Fibroblast of lung (primary cell): ENCODE measurements at regions not wholly inside any gene's neighbourhood (a gene's known extent, or its start where the extent isn't known, plus 50 kb on each side); places are given as distances from the start of the nearest gene placed in this dataset.

Experiments
- DNase-seq, 2 donors: peaks; one replicate each; pipeline versions ENCODE4 v3.0.0 to v3.0.0-alpha.2; 2010; ENCODE audit warnings: low read depth in 2 of 2
- H2AFZ ChIP-seq: 2 replicates; pipeline ENCODE4 v1.5.1; 2012; ENCODE audit warnings: low read length, control low read depth, inconsistent platforms
- H3K27ac ChIP-seq: 2 replicates; pipeline ENCODE4 v1.5.1; 2011; ENCODE audit warnings: low read length, control low read depth; ENCODE audit not compliant: insufficient read depth
- H3K27me3 ChIP-seq: 2 replicates; pipeline ENCODE4 v1.5.1; 2011; ENCODE audit warnings: mild to moderate bottlenecking, low read length; ENCODE audit not compliant: control insufficient read depth, insufficient read depth
- H3K36me3 ChIP-seq: 2 replicates; pipeline ENCODE4 v1.5.1; 2011; ENCODE audit warnings: low read length; ENCODE audit not compliant: control insufficient read depth, insufficient read depth
- H3K4me1 ChIP-seq: 2 replicates; pipeline ENCODE4 v1.5.1; 2011; ENCODE audit warnings: low read length; ENCODE audit not compliant: control insufficient read depth, insufficient read depth; ENCODE audit errors: extremely low read depth
- H3K4me2 ChIP-seq: 2 replicates; pipeline ENCODE4 v1.5.1; 2011; ENCODE audit warnings: low read length, control low read depth; ENCODE audit not compliant: insufficient read depth; ENCODE audit errors: extremely low read depth
- H3K4me3 ChIP-seq, 4 experiments: fragments of 200-600 bp in 1 of 4; sonication (generic) in 1 of 4; replicated peaks in 1 of 4; 2 replicates each; pipeline ENCODE4 v1.5.1; 2011 to 2016; ENCODE audit warnings: low read length in 4 of 4, low read depth in 3 of 4, mild to moderate bottlenecking in 3 of 4, control low read depth in 2 of 4, inconsistent platforms in 1 of 4, mixed read lengths in 1 of 4; ENCODE audit not compliant: insufficient read depth in 1 of 4; ENCODE audit errors: control extremely low read depth in 1 of 4
- H3K79me2 ChIP-seq: 2 replicates; pipeline ENCODE4 v1.5.1; 2012; ENCODE audit warnings: mild to moderate bottlenecking, low read length, inconsistent platforms; ENCODE audit not compliant: control insufficient read depth, insufficient read depth
- H3K9ac ChIP-seq: 2 replicates; pipeline ENCODE4 v1.5.1; 2011; ENCODE audit warnings: mild to moderate bottlenecking, low read length, control low read depth; ENCODE audit not compliant: insufficient read depth
- H3K9me3 ChIP-seq: 2 replicates; pipeline ENCODE4 v1.5.1; 2012; ENCODE audit warnings: low read depth, low read length; ENCODE audit not compliant: control insufficient read depth, insufficient read depth
- H4K20me1 ChIP-seq: 2 replicates; pipeline ENCODE4 v1.5.1; 2011; ENCODE audit warnings: low read length; ENCODE audit not compliant: control insufficient read depth, insufficient read depth; ENCODE audit errors: extremely low read depth
- CTCF ChIP-seq, 2 donors: IDR thresholded peaks in 1 of 2; conservative IDR thresholded peaks in 1 of 2; 1 replicate in 1 of 2; 2 replicates in 1 of 2; pipeline ENCODE4 v1.5.1; 2011 to 2012; ENCODE audit warnings: low read length in 2 of 2, control low read depth in 1 of 2, inconsistent platforms in 1 of 2, low read depth in 1 of 2, mild to moderate bottlenecking in 1 of 2
- EZH2 ChIP-seq: IDR thresholded peaks from 2 replicates; pipeline ENCODE4 v1.5.1; 2012; ENCODE audit warnings: low read length, control low read depth, mild to moderate bottlenecking; ENCODE audit errors: missing control alignments

- Histone ChIP-seq H3K9me3 (no peaks in the 10 kb centered on the region), H3K36me3 (no peaks in the 10 kb centered on the region), H3K4me3 (no peak overlapping the region), H3K9ac (no peak overlapping the region), H3K79me2 (no peaks in the 10 kb centered on the region), H4K20me1 (no peaks in the 10 kb centered on the region), H3K4me2 (no peak overlapping the region), H3K4me1 (no peaks in the 10 kb centered on the region), H3K27me3 (no peaks in the 10 kb centered on the region), H3K27ac (no peak overlapping the region), H2AFZ (no peak overlapping the region)
- DNase-seq, result peak; percentile 57 to 81
- TF ChIP-seq EZH2 (no peak), CTCF (conservative IDR thresholded peaks at IDR 0.05 in 1 of 2, IDR thresholded peaks at IDR 0.05 in 1 of 2; ENCODE audit: low read depth in 1 of 2, low read length in 2 of 2) (no peak)
Observed at GRCh38 chr3:23094890-23095462, 108.2 kb upstream of the UBE2E2 start.

GRCh38 chr3:23096041-23096440, 107.1 kb upstream of the UBE2E2 start:
- H3K9ac ChIP-seq, result no peak overlapping the region
- no peak overlapping the region for H2AFZ ChIP-seq
- DNase-seq, result peak in 1 of 2 donors; percentile 21
- H3K4me1 ChIP-seq, result no peaks in the 10 kb centered on the region
- H3K27ac ChIP-seq, result no peak overlapping the region
- no peak for TF ChIP-seq CTCF (conservative IDR thresholded peaks at IDR 0.05 in 1 of 2, IDR thresholded peaks at IDR 0.05 in 1 of 2; ENCODE audit: low read depth in 1 of 2, low read length in 2 of 2)
- TF ChIP-seq EZH2, result no peak
- no peaks in the 10 kb centered on the region for H4K20me1 ChIP-seq
- no peaks in the 10 kb centered on the region for H3K9me3 ChIP-seq
- H3K36me3 ChIP-seq, result no peaks in the 10 kb centered on the region
- H3K27me3 ChIP-seq, result no peaks in the 10 kb centered on the region
- H3K4me3 ChIP-seq, result no peak overlapping the region
- H3K79me2 ChIP-seq, result no peaks in the 10 kb centered on the region
- no peak overlapping the region for H3K4me2 ChIP-seq

- no peak overlapping the region for H3K4me3 ChIP-seq
- no peak overlapping the region for H2AFZ ChIP-seq
- no peaks in the 10 kb centered on the region for H3K4me1 ChIP-seq
- H3K9me3 ChIP-seq, result no peaks in the 10 kb centered on the region
- no peaks in the 10 kb centered on the region for H3K79me2 ChIP-seq
- DNase-seq, result no peak
- no peaks in the 10 kb centered on the region for H3K36me3 ChIP-seq
- H4K20me1 ChIP-seq, result no peaks in the 10 kb centered on the region
- no peak overlapping the region for H3K9ac ChIP-seq
- H3K27me3 ChIP-seq, result no peaks in the 10 kb centered on the region
- H3K4me2 ChIP-seq, result no peak overlapping the region
- H3K27ac ChIP-seq, result no peak overlapping the region
- no peak for TF ChIP-seq CTCF (conservative IDR thresholded peaks at IDR 0.05 in 1 of 2, IDR thresholded peaks at IDR 0.05 in 1 of 2; ENCODE audit: low read depth in 1 of 2, low read length in 2 of 2)
- TF ChIP-seq EZH2, result no peak
Observed at GRCh38 chr3:23099021-23099420, 104.1 kb upstream of the UBE2E2 start.
